Trophoblast cell (in vitro differentiated cells and primary cell): ENCODE measurements at regions not wholly inside any gene's neighbourhood (a gene's known extent, or its start where the extent isn't known, plus 50 kb on each side); places are given as distances from the start of the nearest gene placed in this dataset.

Experiments
- DNase-seq, 2 donors: peaks; one replicate each; pipeline ENCODE4 v3.0.0-alpha.2; 2016
- H2AFZ ChIP-seq: 2 replicates; pipeline ENCODE4 v1.6.1; 2013; ENCODE audit warnings: low read length, moderate library complexity, mild to moderate bottlenecking; ENCODE audit not compliant: insufficient read depth, poor library complexity
- H2AK5ac ChIP-seq: 2 replicates; pipeline ENCODE4 v1.6.1; 2013; ENCODE audit warnings: mild to moderate bottlenecking, low read length
- H2BK120ac ChIP-seq: 2 replicates; pipeline ENCODE4 v1.6.1; 2013; ENCODE audit warnings: low read length, mild to moderate bottlenecking, moderate library complexity; ENCODE audit not compliant: insufficient read depth, poor library complexity
- H2BK12ac ChIP-seq: 2 replicates; pipeline ENCODE4 v1.6.1; 2013; ENCODE audit warnings: mild to moderate bottlenecking, low read length, moderate library complexity
- H2BK5ac ChIP-seq: 2 replicates; pipeline ENCODE4 v1.6.1; 2013; ENCODE audit warnings: low read length, low read depth, moderate library complexity, mild to moderate bottlenecking; ENCODE audit not compliant: poor library complexity
- H3K14ac ChIP-seq: 2 replicates; pipeline ENCODE4 v1.6.1; 2013; ENCODE audit warnings: mild to moderate bottlenecking, low read length
- H3K18ac ChIP-seq: 2 replicates; pipeline ENCODE4 v1.6.1; 2013; ENCODE audit warnings: mild to moderate bottlenecking, low read length
- H3K23ac ChIP-seq: 2 replicates; pipeline ENCODE4 v1.6.1; 2013; ENCODE audit warnings: low read length
- H3K27ac ChIP-seq: 2 replicates; pipeline ENCODE4 v1.5.1; 2013; ENCODE audit warnings: low read depth, mild to moderate bottlenecking, inconsistent platforms, low read length, moderate library complexity
- H3K27me3 ChIP-seq: 2 replicates; pipeline ENCODE4 v1.6.1; 2013; ENCODE audit warnings: inconsistent platforms, mild to moderate bottlenecking, low read length, moderate library complexity; ENCODE audit not compliant: insufficient read depth
- H3K36me3 ChIP-seq, 2 experiments: 1 replicate in 1 of 2; 2 replicates in 1 of 2; pipeline ENCODE4 v1.6.1; 2013; ENCODE audit warnings: low read length in 2 of 2, mild to moderate bottlenecking in 2 of 2, moderate library complexity in 1 of 2; ENCODE audit not compliant: insufficient read depth in 2 of 2, control insufficient read depth in 1 of 2
- H3K4ac ChIP-seq: 2 replicates; pipeline ENCODE4 v1.6.1; 2013; ENCODE audit warnings: low read depth, mild to moderate bottlenecking, low read length, moderate library complexity
- H3K4me1 ChIP-seq, 2 experiments: 1 replicate in 1 of 2; 2 replicates in 1 of 2; pipeline ENCODE4 v1.6.1; 2013; ENCODE audit warnings: low read length in 2 of 2, mild to moderate bottlenecking in 2 of 2, moderate library complexity in 1 of 2; ENCODE audit not compliant: insufficient read depth in 2 of 2, control insufficient read depth in 1 of 2
- H3K4me2 ChIP-seq: 2 replicates; pipeline ENCODE4 v1.6.1; 2013; ENCODE audit warnings: inconsistent platforms, mild to moderate bottlenecking, low read length, moderate library complexity
- H3K4me3 ChIP-seq: 2 replicates; pipeline ENCODE4 v1.5.1; 2013; ENCODE audit warnings: mild to moderate bottlenecking, low read depth, low read length, inconsistent platforms
- H3K79me1 ChIP-seq: one replicate; pipeline ENCODE4 v1.6.1; 2013; ENCODE audit warnings: low read length
- H3K79me2 ChIP-seq: 2 replicates; pipeline ENCODE4 v1.6.1; 2013; ENCODE audit warnings: low read length, mild to moderate bottlenecking; ENCODE audit not compliant: control insufficient read depth, insufficient read depth, poor library complexity
- H3K9ac ChIP-seq: 2 replicates; pipeline ENCODE4 v1.6.1; 2013; ENCODE audit warnings: mild to moderate bottlenecking, low read length
- H3K9me3 ChIP-seq: 2 replicates; pipeline ENCODE4 v1.6.1; 2013; ENCODE audit warnings: low read depth, mild to moderate bottlenecking, control low read depth, inconsistent platforms, low read length; ENCODE audit not compliant: insufficient read depth
- H4K12ac ChIP-seq: 2 replicates; pipeline ENCODE4 v1.6.1; 2013; ENCODE audit warnings: low read depth, mild to moderate bottlenecking, low read length, moderate library complexity
- H4K8ac ChIP-seq: 2 replicates; pipeline ENCODE4 v1.6.1; 2013; ENCODE audit warnings: low read depth, mild to moderate bottlenecking, low read length, moderate library complexity
- H4K91ac ChIP-seq: one replicate; pipeline ENCODE4 v1.6.1; 2013; ENCODE audit warnings: low read depth, mild to moderate bottlenecking, low read length, moderate library complexity
- WGBS: extraction: QIAGEN DNeasy Blood & Tissue Kit; methylation state at CpG from one replicate; pipeline ENCODE4 v1.1.7; 2013; ENCODE audit warnings: missing lambda C conversion rate; ENCODE audit not compliant: insufficient read length, insufficient coverage; ENCODE audit errors: extremely low coverage; 5-methylcytosine and 5-hydroxymethylcytosine counted together

GRCh38 chr22:48169227-48169626, 1406.8 kb downstream of the TBC1D22A start:
- Histone ChIP-seq H3K9me3 (peaks cover 4% of the 10 kb centered on the region), H2BK12ac (no peak overlapping the region), H3K23ac (no peak overlapping the region), H3K4me3 (no peak overlapping the region), H3K4me1 (no peaks in the 10 kb centered on the region), H3K4me2 (no peak overlapping the region), H3K18ac (no peak overlapping the region), H3K79me2 (no peaks in the 10 kb centered on the region), H3K9ac (no peak overlapping the region), H2BK5ac (no peak overlapping the region), H3K14ac (no peak overlapping the region), H3K36me3 (no peaks in the 10 kb centered on the region), H3K4ac (no peak overlapping the region), H2AFZ (no peak overlapping the region), H2BK120ac (no peak overlapping the region), H3K79me1 (no peaks in the 10 kb centered on the region), H4K12ac (no peak overlapping the region), H2AK5ac (no peak overlapping the region), H4K8ac (no peak overlapping the region), H3K27ac (no peak overlapping the region), H4K91ac (no peak overlapping the region), H3K27me3 (no peaks in the 10 kb centered on the region)
- no peak for DNase-seq
- no CpG with 5 or more reads among the region's 4 CpGs for WGBS

- Histone ChIP-seq H2AK5ac (no peak overlapping the region), H2BK5ac (no peak overlapping the region), H2AFZ (no peak overlapping the region), H3K36me3 (no peaks in the 10 kb centered on the region), H3K4me2 (no peak overlapping the region), H4K8ac (no peak overlapping the region), H3K27ac (no peak overlapping the region), H3K79me2 (no peaks in the 10 kb centered on the region), H2BK12ac (no peak overlapping the region), H3K18ac (no peak overlapping the region), H3K4me3 (no peak overlapping the region), H3K23ac (no peak overlapping the region), H3K4ac (no peak overlapping the region), H3K14ac (no peak overlapping the region), H4K91ac (no peak overlapping the region), H3K9me3 (peaks cover 4% of the 10 kb centered on the region), H2BK120ac (no peak overlapping the region), H3K27me3 (no peaks in the 10 kb centered on the region), H4K12ac (no peak overlapping the region), H3K4me1 (no peaks in the 10 kb centered on the region), H3K79me1 (no peaks in the 10 kb centered on the region), H3K9ac (no peak overlapping the region)
- DNase-seq, result no peak
- WGBS, result no CpG with 5 or more reads among the region's 6 CpGs
Measured at GRCh38 chr22:48167238-48167637, 1404.8 kb downstream of the TBC1D22A start.

DNA sequence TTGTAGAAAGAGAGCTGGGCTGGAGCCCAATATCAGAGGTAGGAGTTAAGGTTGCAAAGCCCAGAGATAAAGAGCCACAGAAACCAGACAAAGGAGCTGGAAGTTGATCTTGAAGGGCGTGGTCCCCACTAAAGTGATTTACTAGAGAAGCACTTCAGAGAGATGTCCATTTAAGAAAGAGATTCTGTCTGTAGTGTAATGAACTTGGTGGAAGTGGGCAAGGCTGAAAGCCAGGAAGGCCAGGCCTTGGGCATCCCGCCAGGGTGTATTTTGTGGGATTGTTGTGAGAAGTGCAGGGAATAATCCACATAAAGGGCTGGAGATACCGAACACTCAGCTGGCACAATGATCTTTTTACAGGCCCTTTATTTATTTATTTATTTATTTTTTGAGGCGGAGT, 1398.8 kb downstream of the TBC1D22A start:
- Histone ChIP-seq H4K12ac (no peak overlapping the region), H3K9me3 (no peaks in the 10 kb centered on the region), H2BK120ac (no peak overlapping the region), H3K18ac (no peak overlapping the region), H3K4me2 (no peak overlapping the region), H2AK5ac (no peak overlapping the region), H2BK5ac (no peak overlapping the region), H3K27me3 (no peaks in the 10 kb centered on the region), H2AFZ (no peak overlapping the region), H3K36me3 (no peaks in the 10 kb centered on the region), H3K23ac (no peak overlapping the region), H4K8ac (no peak overlapping the region), H3K79me1 (no peaks in the 10 kb centered on the region), H3K4me1 (no peaks in the 10 kb centered on the region), H3K27ac (no peak overlapping the region), H3K79me2 (no peaks in the 10 kb centered on the region), H3K14ac (no peak overlapping the region), H3K9ac (no peak overlapping the region), H2BK12ac (no peak overlapping the region), H3K4me3 (no peak overlapping the region), H3K4ac (no peak overlapping the region), H4K91ac (no peak overlapping the region)
- WGBS, result no CpG with 5 or more reads among the region's 4 CpGs
- DNase-seq, result no peak

GRCh38 chr22:48157676-48158075, 1395.2 kb downstream of the TBC1D22A start:
- Histone ChIP-seq H4K8ac (no peak overlapping the region), H4K12ac (no peak overlapping the region), H3K27me3 (no peaks in the 10 kb centered on the region), H3K79me1 (no peaks in the 10 kb centered on the region), H4K91ac (no peak overlapping the region), H3K79me2 (no peaks in the 10 kb centered on the region), H3K4ac (no peak overlapping the region), H2AK5ac (no peak overlapping the region), H2AFZ (no peak overlapping the region), H3K36me3 (no peaks in the 10 kb centered on the region), H3K9me3 (no peaks in the 10 kb centered on the region), H3K14ac (no peak overlapping the region), H3K4me1 (no peaks in the 10 kb centered on the region), H3K4me3 (no peak overlapping the region), H3K18ac (no peak overlapping the region), H2BK5ac (no peak overlapping the region), H3K4me2 (no peak overlapping the region), H2BK12ac (no peak overlapping the region), H3K27ac (no peak overlapping the region), H3K9ac (no peak overlapping the region), H3K23ac (no peak overlapping the region), H2BK120ac (no peak overlapping the region)
- WGBS, result no CpG with 5 or more reads among the region's 11 CpGs
- DNase-seq, result no peak
